NOMO-1 treated with dmso at 0.1 percent for 144 hours (cell line): ENCODE measurements at regions not wholly inside any gene's neighbourhood (a gene's known extent, or its start where the extent isn't known, plus 50 kb on each side); places are given as distances from the start of the nearest gene placed in this dataset.
"Not testable (repeated sequence)": the region's sequence is repeated elsewhere in the genome, so short reads cannot be mapped to it uniquely, and the experiment has no call there.

Experiments
- DNase-seq: peaks from one replicate; lab custom pipeline; 2025; ENCODE audit not compliant: unreplicated experiment; lab: John Stamatoyannopoulos, UW

DNA sequence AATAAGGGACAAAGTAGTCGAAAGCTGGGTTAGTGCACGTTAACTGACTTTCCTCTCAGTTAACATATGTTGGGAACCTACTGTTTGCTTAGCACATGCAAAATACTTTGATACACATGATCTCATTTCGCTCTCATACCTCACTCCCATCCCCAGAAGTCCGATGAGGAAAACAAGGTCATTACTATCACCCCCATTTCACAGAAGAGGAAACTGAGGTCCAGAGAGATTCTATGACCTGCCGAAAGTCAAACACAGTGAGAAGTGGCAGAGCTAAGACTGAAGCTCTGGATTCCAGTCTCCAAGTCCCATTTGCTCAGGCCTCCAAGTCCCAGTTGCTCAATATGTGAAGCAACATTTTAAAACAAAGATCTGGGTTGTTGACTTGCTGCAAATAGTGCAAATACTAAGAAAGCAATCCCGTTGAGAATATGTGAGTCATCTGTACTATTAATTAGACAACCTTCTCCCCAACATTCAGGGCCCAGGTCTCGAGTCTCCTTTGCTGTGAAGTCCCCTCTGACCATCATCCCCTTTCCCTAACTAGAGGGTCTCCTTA lies 170.6 kb upstream of the PWP1 start:
- DNase-seq = no peak

DNA sequence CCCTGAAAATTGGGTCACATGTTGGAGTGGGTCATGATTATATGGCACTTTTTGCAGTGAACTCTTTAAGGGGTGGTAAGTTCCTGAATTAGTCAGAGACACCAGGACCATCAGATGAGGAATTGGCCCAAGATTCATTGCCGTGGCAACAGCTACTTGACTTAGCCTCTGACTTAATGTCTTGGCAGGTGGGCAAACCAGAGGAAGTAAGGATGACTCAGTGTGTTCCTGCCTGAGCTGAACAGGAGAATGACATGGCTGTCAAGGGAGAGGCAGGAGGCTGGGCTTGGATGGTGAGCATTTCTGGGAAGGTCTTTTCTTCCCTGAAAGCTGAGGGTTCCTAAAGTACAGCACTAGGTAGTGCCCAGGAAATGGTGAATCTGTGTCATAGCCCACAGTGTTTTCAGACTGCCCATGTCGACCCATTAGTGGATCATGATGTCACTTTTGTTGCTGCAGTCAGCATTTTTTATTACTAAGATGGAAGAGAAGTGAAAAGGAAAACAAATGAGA lies 170.1 kb upstream of the PWP1 start:
- no peak for DNase-seq

DNA sequence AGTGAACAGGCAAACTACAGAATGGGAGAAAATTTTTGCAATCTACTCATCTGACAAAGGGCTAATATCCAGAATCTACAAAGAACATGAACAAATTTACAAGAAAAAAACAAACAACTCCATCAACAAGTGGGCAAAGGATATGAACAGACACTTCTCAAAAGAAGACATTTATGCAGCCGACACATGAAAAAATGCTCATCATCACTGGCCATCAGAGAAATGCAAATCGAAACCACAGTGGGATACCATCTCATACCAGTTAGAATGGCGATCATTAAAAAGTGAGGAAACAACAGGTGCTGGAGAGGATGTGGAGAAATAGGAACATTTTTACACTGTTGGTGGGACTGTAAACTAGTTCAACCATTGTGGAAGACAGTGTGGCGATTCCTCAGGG lies 167.8 kb upstream of the PWP1 start:
- DNase-seq = not testable (repeated sequence)

DNA sequence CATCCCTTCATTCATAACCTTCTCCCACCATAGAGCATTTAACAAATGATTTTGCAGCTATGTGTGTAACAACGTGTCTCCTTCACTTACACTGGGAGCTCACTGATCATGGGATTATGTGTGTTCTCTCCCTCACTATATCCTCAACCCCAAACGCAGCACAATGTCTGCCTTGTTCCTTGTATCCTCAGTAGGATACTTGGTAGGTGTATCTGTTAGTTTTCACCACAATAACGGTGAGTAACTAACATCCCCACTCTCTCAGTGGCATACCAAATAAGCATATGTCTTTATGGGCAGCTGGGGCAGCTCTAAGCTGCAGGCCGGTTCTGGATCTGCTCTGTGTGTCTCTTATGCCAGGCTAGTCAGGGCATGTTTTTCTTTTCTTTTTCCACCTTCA lies 166.7 kb upstream of the PWP1 start:
- DNase-seq = no peak

DNA sequence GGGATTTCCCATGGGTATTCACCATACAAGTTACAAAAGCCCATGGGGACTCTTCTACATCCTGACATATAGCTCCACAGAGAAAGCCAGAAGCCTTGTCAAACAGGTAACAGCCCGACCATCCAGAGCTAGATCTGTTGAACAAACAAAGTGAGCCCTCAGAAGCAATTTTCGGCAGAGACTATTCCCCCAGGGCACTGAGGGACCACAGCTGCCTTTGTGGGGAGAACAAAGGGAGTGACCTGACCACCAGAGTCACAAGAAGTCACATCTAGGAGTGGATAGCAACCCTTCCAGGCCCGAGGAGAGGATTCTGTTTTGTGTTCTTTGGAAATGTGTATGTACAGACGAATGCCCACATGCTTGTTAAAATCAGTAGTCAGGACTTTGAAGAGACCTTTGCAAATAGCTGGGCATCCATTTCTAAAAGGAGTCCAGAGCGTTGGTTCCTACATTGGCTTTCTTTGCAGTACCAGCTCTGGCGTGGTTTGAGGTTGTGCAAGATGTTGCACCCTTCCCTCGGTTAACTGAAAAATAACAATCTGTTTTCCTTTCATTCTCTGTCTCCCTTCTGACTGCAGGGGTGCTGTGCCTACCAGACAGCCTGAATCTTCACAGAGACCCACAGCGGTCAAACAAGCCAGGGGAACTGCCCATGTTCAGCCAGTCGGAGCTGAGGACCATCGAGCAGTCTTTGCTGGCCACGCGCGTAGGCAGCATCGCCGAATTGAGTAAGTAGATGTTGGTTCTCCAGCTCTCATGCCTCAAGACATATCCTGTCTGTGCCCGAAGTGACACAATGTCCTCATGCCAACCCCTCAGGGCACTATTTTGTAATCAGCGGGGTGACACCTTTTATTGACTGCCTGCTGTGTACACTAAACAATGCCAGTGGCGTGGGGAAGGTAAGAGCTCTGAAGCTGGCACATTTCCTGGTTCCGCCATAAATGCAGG lies 165.4 kb upstream of the PWP1 start:
- no peak for DNase-seq

DNA sequence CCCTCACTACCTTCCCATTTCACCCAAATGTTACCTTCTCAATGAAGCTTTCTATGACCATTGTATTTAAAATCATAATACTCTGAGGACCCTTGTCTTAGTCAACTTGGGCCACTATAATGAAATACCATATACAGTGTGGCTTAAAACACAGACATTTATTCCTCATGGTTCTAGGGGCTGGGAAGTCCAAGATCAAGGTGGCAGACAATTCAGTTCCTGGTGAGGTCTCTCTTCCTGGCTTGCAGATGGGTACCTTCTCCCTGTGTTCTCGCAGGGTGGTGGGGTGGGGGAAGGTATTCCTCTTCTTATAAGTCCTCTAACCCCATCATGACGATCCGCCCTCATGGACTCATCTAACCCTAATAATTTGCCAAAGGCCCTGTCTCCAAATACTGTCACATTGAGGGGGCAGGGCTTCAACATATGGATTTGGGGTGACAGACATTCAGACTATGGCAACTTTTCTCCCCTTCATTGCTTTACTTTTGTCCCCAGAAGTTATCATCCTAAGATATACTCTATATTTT lies 163.7 kb upstream of the PWP1 start:
- DNase-seq = no peak

DNA sequence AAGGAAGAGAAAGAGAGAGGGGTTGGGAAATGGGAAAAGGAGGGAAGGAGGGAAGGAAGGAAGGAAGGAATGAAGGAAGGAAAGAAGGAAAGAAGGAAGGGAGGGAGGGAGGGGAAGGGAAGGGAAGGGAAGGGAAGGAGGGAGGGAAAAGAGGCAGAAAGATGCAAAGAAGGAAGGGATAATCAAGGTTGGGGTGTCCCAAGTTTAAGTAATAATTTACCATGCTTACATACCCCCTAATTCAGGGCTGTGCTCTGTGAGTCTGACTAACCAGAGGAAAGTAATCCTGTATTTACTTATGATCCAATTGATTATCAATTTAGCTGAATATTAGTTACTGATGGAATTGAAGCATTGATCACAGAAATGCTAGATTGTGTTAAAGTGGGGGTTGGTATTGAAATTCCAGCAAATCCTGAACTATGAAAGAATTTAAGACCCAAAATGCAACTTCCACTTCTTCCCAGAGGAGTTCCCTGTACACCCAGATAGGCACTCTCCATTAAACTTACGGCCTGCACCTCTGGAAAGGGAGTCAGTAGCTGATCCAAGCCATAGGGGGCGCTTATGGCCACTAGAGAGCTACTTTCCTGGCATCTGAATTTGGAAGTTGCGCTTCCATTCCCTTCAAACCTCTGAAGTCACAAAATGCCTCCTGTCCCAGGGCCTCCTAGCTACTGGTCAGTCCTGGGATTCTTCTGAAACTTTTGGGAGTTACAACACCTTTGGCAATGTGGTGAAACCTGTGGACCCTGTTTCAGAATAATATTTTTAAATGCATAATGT lies 162.7 kb upstream of the PWP1 start:
- DNase-seq = no peak

DNA sequence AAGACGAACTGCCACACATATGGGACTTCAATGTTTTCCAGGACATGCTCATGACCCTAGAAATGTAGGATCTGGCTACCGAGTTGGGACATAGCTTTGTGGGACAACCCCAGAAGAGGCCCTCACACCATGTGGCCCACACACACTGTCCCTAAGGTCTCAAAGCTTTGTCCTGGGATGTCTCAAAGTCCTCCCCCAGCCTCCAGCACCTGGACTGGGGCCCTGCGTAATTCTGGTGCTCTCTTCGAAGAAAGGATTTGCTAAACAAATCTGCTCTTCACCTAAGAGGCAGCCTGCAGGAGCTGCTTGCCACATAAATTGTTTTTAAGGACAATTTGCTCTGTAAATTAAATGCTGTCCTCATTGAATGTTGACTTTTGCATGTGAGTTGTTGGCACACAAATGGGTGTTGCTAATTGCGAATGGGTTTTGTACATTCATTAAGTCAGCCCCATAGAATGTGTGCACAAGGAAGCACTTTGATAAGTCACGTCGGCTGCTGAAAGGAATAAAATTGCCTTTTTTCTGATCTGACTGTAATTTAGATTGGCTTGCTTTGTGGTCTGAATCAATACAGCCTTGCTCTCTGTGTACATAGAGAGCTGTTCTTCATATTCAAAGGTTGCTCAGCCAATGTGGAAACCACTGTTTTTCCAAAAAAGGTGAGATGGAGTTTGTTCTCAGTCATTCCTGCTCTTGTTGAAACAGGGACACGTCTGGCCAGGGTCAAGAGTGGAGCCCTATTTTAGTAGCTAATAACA lies 161.6 kb upstream of the PWP1 start:
- no peak for DNase-seq

DNA sequence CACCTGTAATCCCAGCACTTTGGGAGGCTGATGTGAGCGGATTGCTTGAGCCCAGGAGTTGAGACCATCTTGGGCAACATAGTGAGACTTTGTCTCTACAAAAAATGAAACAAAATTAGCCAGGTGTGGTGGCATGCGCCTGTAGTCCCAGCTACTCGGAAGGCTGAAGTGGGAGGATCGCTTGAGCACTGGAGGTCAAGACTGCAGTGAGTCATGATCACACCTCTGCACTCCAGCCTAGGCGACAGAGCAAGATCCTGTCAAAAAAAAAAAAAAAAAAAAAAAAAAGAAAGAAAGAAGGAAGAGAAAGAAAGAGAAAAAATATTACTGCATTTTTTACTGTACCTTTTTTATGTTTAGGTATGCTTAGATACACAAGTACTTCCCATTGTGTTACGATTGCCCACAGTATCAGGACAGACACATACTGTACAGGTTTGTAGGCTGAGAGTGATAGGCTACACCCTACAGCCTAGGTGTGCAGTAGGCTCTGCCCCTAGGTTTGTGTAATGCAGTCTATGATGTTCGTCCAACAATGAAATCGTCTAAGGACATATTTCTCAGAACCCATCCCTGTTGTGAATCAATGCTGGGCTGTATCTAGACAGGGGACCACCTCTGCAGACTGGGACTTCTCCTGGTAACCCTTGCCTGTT lies 160.4 kb upstream of the PWP1 start:
- no peak for DNase-seq

DNA sequence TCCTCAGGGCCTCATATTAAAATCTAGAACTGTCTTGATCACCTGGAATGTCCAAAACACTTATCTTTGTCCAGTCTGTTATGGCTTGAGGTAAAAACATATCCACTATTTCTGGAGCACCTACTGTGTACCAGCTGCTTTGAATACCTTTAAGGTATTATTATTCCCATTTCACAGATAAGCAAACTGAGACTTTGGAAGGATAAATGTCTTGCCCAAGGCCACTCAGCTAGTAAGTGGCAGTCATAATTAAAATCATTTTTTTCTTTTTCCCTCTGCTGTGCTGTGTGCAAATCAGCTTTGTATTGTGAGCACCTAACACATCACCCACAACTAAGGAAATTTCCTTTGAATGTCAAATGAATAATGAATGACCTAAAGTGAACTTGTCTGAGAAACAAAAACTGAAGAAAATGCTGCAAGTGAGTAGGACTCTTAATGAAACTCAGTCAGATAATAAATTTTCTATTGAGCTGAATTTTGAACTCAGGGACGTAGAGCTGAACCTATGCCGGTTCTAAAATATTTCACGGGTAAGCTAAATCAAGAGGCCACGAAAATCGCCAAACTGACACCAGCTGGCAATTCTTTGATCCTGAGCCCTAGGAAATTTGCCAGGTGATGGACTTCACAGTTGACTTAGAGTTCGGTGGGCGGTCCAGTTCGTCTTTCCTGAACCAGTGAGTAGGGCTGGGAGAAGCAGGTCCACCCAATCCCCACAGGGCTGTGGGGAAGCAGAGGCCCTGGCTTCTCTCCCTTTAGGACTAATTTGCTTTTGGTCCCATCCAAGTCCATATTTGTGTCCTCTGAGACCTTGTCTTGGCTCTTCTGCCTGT lies 159.7 kb upstream of the PWP1 start:
- DNase-seq = no peak

DNA sequence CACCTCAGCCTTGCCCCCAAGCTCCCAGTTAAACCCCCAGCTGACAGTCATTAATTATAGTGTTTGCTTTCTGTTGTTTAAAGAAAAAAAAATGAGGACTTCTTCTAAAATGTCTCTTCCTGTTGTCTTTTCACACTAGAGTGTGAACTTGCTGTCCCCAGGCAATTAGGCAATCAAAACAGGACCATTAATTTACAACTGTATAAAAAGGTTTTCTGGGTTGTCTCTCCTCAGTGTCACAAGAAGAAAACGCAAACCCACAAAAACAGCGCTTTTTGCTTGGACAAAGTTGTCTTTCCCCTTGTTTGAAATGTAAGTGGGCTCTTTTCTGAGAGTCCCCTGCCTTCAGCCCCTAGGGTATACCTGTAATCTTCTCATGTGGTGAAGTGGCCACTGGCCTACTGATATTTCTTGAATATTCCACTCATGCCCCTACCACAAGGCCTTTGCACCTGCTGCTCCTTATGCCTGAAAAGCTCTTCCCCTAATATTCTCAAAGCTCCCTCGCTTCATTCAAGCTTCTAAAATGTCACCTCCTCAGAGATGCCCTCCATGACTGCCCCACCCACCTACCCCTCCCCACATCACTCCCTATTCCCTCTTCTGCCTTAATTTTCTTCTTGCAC lies 158.9 kb upstream of the PWP1 start:
- no peak for DNase-seq

DNA sequence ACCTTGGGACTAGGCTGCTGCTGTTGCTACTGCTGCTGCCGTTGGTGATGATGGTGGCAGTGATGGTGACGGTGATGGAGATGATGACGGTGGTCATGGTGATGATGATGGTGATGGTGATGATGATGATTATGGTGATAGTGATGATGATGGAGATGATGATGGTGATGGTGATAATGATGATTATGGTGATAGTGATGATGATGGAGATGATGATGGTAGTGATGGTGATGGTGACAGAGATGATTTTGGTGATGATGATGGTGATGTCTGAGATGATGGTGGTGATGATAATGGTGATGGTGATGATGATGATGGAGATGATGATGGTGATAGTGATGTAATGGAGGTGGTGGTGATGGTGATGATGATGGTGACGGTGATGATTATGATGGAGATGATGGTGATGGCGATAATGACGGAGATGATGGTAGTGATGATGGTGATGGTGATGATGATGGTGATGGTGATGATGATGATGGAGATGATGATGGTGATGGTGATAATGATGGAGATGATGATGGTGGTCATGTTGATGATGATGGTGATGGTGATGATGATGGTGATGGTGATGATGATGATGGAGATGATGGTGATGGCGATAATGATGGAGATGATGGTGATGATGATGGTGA lies 156.8 kb upstream of the PWP1 start:
- no peak for DNase-seq

DNA sequence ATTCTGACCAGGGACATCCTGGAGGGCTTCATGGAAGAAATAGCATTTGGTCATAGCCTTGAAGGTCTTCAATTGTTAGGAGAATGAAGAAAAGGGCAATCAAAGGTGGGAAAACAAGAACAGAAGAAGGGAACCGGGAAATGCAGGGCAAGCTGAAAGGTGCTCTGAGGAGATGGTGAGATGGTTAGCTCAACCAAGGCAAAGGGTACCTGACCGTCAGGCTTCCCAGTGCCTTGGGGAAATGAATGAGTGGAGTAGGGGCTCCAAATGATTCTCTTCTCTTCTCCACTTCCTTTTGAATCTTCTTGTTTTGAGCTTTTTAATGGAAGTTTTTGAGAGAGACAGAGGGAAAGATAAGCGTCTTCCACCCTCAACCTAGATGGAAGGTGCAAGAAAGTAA lies 155.6 kb upstream of the PWP1 start:
- no peak for DNase-seq

DNA sequence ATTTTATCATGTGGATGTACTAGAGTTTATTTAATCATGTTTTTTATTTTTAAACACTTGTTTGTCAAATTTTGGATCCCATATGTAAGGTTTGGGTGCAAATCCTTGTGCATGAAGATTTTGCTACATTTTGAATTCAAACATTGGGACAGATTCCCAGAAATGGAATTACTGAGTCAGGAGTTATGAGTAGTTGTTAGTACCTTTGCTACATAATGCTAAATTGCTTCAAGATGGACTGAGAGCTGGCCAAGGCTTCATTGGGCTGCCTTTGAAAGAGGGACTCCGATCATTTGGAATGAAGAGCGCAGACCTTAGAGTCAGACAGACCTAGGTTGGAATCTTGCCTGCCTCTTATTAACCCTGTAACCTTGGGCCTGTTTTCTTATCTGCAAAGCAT lies 154.9 kb upstream of the PWP1 start:
- no peak for DNase-seq

DNA sequence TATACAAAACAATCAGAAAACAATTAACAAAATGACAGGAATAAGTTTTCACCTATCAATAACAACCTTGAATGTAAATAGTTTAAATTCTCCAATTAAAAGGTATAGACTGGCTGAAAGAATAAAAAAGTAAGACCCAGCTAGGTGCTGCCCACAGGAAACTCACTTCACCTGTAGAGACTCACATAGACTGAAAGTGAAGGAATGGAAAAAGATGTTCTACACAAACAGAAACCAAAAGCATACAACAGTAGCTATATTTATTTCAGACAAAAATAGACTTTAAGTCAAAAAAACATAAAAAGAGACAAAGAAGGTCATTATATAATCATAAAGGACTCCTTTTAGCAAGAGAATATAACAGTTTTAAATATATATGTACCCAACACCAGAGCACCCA lies 152.4 kb upstream of the PWP1 start:
- DNase-seq = no peak

DNA sequence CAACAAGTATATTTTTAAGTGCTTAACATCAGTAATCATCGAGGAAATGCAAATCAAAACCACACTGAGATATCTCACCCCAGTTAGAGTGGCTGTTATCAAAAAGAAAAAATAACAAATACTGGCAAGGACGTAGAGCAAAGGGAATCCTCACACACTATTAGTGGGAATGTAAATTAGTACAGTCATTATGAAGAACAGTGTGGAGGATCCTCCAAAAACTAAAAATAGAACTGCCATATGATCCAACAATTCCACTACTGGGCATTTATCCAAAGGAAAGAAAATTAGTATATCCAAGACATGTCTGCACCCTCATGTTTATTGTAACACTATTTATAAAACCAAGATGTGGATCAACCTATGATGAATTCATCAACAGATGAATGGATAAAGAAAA lies 149.0 kb upstream of the PWP1 start:
- DNase-seq = no peak

DNA sequence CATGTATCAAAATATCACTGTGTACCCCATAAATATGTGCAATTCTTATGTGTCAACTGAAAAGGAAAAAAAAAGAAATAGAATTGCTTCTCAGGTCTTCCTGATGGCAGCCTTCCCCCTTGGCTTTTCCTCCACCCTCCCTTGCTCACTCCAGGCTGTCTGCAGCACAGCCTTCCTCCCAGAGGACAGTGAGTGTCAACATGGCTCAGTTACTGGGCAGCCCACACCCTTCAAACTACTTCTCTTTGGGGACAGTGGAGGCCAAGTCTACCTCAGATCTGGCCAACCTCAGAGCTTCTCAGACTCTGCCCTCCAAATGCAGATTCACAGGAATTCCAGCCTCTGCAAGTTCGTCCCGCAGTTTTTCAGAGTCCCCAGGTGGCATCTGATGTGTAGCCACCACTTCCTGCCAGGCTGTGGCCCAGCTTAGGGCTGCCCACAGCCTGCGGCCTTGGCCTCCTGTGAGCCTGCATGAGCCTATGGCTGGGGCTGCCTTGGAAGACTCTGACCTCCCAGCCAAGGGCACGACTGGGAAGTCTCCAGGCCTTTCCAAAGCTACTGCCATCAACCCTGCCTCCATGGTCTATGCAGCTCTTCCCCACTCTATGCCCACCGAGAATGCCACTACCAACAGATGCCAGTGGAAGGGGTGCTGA lies 148.0 kb upstream of the PWP1 start:
- no peak for DNase-seq
